Posterior cingulate gyrus (tissue), 11 donors: ENCODE measurements at regions not wholly inside any gene's neighbourhood (a gene's known extent, or its start where the extent isn't known, plus 50 kb on each side); places are given as distances from the start of the nearest gene placed in this dataset.
A peak's percentile ranks its signal among the peaks of the same experiment; 100 is the strongest.
"Not testable (repeated sequence)": the region's sequence is repeated elsewhere in the genome, so short reads cannot be mapped to it uniquely, and the experiment has no call there.

Experiments used
- DNase-seq, 10 donors: peaks; one replicate each; pipeline versions ENCODE4 v3.0.0 to v3.0.0-alpha.2; 2020 to 2021; ENCODE audit warnings: mixed read lengths in 3 of 10
- intact Hi-C: fragments of 100-400 bp; cut with DNase I; formaldehyde crosslinking; loops from one replicate; pipeline ENCODE4 v1.15.1; 2023

DNA sequence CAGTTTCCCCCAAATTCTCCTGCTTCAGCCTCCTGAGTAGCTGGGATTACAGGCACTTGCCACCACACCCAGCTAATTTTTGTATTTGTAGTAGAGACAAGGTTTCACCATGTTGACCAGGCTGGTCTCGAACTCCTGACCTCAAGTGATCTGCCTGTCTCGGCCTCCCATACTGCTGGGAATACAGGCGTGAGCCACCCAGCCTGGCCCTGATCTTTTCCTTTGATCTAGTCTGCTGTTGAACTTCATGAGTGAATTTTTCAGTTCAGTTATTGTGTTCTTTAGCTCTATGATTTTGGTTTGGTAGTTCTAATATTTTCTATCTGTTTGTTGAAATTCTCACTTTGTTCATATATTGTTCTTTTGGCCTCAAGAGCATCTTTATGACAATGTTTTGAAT lies 83.4 kb upstream of the RAP2C start:
- DNase-seq, intact Hi-C loops: not testable (repeated sequence)

DNA sequence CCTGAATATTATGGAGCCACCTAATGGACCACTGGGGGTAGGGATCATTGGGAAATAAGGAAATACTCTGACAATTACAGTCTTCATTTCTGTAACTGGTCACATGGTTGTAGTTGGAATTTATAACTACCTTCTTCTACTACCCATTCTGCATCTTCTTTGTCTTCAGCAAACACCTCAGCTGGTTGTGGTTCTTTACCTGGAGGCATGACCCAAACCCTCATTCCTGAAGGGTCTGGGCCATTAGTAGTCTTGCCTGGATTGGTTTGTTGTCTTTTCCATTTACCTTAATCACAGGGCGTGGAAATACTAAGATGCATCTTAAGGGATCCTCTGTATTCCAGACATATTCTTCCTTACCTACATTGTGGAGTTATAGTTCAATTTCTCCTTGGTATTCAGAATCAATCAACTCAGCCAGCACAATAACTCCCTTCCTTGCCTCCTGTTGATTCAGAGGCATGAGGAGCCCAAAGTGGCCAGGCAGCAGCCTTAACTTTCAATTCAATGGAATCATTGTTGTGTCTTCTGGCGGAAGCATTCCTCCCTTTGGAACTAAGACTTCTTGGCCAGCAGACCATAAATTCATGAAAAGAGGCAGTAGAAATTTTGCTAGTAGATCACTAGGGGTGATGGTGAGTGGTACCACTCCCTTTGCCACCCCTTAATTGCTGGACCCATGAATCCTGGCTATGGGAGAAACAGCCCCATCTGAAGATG lies 75.7 kb upstream of the RAP2C start:
- intact Hi-C loops: loop anchor here (5.0 kb wide), 1 partner anchor 337 kb away; no protein-coding TSS in a partner anchor
- DNase-seq: no peak

DNA sequence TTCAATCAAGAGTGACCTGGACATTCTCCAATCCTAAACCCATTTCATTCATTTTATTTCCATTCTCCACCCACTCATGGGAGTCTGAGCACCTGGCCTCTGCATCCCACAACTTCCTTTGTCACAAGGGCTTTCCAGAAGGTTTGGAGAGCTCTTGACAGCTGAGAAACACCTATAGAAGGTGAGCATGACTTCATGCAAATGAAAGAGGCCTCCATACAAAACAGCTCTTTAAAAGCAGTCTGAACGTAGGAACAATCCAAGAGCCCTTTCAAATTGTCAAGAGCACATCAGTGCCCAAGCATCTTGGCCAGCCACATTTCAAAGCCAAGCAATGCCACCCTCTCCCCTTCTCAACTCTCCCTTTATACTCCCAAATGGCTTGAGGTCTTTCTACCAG lies 74.9 kb upstream of the RAP2C start:
- intact Hi-C loops: loop anchor here (5.0 kb wide), 1 partner anchor 338 kb away; no protein-coding TSS in a partner anchor
- no peak for DNase-seq

DNA sequence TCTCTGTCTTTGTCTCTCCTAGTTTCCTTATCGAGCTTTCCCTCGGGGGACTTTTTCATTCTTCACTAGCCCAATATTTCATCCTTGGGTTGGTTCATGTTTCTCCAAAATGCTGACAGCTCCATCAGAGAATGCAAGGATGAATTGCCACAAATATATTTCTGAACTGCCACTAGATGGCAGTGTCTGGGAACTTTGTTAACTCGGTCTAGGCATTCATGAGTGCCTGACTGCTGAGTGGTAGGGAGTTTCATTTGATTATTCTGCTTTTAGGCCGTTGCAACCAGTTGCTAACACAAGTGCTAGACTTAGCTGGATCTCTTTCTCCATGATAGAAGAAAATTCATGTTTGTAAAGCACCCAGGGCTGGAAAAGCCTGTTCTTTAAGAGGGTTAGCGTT lies 73.5 kb upstream of the RAP2C start:
- intact Hi-C loops: loop anchor here (1.0 to 5.0 kb wide), 3 partner anchors 300 to 340 kb away; no protein-coding TSS in a partner anchor
- DNase-seq: peak in 1 of 10 donors; percentile 28

DNA sequence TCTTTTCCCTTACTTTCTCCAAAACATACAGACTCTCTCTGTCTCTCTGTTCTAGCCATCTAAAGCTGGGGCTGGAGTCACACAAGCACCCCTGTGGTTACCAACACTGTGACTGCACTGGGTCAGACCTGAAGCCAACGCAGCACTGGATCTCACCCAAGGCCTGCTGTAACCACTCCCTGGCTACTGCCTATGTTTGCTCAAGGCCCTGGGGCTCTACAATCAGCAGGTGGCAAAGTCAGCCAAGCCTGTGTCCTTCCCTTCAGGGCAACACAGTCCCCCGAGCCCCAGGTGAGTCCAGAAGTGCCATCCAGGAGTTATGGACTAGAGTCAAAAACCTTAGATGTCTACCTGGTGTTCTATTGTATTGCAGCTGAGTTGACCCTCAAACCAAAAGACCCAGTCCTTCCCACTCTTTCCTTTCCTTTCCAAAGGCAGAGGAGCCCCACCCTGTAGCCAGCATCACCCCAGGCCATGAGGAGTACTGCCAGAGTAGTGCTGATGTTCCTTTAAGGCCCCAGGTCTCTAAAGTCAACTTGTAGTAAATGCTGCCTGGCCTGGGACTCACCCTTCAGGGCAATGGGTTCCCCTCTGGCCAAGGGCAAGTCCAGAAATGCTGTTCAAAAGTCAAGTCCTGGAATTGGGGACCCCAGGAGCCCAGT lies 58.8 kb upstream of the RAP2C start:
- DNase-seq: no peak
- intact Hi-C loops: no loop called here

DNA sequence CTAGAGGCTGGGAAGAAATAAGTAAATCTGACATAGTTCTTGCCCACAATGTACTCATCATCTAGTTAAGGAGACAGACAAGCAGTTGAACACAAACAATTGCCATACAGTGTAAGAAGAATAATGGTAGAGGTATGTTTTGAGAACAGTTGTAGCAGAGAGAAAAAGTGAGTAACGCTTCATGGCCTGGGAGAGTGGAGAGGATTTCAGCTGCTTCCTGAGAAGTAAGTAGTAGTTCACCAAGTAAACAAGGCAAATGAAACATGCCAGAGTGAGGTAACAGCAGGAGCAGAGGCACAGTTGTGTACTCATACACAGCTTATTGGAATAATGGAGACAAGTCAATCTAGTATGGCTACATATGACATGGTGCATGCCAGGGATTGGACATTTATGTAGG lies 53.6 kb upstream of the RAP2C start:
- intact Hi-C loops: no loop called here
- no peak for DNase-seq

DNA sequence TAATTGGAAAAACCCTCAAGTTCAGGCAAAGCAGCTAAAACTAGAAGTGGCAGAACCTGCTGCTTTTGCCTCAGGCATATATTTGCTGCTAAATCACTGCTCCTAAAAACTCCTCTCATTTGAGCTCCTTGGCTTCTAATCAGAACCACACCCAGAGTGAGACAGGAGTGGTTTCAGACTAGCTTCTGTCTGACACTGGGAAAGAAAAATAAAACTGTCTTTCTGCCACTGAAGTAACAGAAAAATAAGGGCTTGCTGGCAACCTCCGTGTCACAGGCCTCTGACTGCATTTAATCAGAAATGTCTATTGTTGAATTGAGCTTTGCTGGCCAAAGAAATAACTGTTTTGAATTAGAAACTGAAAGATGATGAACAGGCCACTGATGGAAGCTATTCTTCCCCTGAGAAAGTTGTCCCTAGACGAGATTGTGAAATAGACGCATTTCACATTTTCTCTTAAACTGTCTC lies 52.1 kb upstream of the RAP2C start:
- no peak for DNase-seq
- intact Hi-C loops: no loop called here

DNA sequence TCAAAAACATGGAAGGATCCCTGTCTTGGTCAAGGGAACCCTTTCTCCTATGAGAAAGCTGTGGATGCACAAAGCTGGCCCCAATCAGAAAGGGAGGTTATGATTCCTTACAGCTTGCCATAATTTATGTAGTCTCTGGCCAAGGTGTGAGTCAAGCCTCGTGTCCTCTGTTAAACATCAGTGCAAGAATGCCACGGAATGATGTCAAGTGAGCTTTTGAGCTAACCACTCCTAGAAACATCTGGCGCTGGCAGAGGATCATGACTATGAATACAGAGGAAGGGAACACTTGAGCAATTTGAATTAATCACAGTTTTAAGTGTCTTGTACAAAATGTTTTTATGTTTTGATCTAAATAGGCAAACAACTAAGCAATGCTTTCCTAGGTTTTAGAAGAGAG lies 51.5 kb upstream of the RAP2C start:
- intact Hi-C loops: no loop called here
- DNase-seq: no peak

DNA sequence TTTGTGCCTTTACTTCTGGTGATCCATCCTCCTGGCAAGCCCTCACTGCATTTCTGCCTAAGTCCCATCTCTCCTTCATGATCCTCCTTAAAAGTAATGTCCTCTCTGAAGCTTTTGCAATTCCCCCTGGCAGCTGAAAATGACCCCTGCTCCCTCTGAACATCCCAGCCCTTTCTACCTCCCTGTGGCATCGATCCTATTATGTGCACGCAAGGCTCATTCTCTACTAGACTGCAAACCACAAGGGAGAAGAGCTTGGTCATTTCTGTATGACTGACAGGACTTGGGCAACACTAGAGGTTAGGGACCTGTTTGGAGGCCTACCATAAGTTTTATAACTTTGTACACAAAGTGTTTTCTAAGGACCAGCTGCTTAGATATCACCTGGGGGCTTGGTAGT lies 50.8 kb upstream of the RAP2C start:
- intact Hi-C loops: no loop called here
- no peak for DNase-seq
